ENCODE measurements at regions not wholly inside any gene's neighbourhood (a gene's known extent, or its start where the extent isn't known, plus 50 kb on each side); places are given as distances from the start of the nearest gene placed in this dataset.
"Not testable (repeated sequence)": the region's sequence is repeated elsewhere in the genome, so short reads cannot be mapped to it uniquely, and the experiment has no call there.

- ATAC-seq (no peak), DNase-seq (ENCODE audit: low spot score) (no peak)
Observed at GRCh38 chr12:105575235-105575634, 244.7 kb downstream of the C12orf75 start.

DNA sequence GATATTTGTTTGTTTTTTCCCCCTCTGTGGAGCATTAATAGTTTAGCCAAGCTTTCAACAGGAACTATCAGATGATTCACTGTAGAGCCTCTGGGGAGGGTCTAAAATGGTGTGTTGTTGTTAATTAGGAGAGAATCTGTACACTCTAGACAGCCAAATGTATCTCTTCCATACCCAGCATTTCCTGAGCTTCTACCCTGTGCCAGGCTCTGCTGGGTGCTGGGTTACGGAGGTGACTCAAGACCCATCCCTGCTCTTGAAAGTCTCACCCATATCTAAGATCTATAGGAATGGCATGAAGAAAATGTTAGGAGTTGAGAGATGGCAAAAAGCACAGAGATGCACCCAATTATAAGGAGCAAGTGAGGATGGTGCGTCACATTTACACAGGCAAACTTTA is 245.8 kb downstream of the C12orf75 start:
- no peak for ATAC-seq
- DNase-seq (ENCODE audit: low spot score) = no peak

- ATAC-seq (peak; percentile 29), DNase-seq (ENCODE audit: low spot score) (no peak)
Observed at GRCh38 chr12:105580821-105581352, 250.4 kb downstream of the C12orf75 start.

DNA sequence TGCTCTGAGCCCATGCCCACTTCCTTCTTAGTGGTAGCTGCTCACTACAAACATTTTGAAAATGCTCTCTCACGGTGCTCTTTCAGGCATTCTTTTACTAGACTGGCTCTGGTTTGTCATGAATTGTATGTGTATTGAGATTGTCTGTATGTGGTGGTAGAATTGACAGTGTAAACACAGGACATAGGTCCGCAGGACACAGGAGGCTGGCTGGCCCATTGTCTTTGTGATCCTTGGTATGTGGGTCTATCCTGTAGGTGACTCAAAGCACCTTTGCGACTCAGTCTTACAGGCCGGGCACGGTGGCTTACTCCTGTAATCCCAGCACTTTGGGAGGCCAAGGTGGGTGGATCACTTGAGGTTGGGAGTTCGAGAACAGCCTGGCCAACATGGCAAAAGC is 250.9 kb downstream of the C12orf75 start:
- ATAC-seq (no peak), DNase-seq (ENCODE audit: low spot score) (no peak)

DNA sequence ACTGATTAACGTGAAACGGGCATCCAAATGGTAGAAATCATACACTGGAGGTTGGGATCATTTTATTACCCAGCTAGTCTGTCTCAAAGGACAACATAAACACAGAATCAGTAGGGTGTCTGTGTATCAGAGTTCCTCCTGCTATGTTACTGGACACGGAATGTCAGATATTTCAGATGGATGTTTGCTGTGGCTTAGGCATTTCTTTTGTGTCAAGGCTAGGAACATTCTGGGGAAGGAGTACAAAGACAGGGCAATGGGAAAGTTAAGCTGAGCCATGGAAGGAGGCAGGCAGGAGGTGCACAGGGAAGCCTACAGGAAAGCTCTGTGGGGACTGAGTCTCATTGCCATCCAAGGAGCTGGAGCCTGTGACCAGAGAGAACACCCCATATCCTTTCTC is 254.6 kb downstream of the C12orf75 start:
- no peak for ATAC-seq

GRCh38 chr12:105587237-105587636 is 256.7 kb downstream of the C12orf75 start:
- ATAC-seq (peak; percentile 33), DNase-seq (ENCODE audit: low spot score) (no peak)

More for the DNA sequence above, 254.6 kb downstream of the C12orf75 start:
- no peak for DNase-seq (ENCODE audit: low spot score)

GRCh38 chr12:105588106-105588505 is 257.6 kb downstream of the C12orf75 start:
- DNase-seq (ENCODE audit: low spot score) = no peak
- no peak for ATAC-seq

DNA sequence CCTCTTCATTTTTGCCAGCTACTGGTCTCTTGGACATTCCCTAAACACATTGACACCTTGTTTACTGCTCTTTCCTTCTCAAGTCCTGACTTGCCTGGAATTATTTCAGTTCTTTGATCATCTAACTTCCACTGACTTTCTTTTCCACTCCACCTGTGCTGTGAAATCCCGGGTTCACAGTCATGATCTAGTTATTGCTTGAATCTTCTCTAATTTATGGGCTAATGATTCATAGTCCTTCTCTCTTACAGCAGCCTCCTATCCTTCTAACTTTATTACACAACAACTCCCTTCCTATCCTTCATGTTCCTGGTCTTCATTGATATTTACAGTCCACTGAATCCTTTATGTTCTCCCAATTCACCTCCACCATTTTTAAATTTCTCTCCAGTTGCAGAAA is 260.1 kb downstream of the C12orf75 start:
- ATAC-seq (no peak), DNase-seq (ENCODE audit: low spot score) (no peak)

- no peak for ATAC-seq
- no peak for DNase-seq (ENCODE audit: low spot score)
Observed at GRCh38 chr12:105595440-105595839, 264.9 kb downstream of the C12orf75 start.

DNA sequence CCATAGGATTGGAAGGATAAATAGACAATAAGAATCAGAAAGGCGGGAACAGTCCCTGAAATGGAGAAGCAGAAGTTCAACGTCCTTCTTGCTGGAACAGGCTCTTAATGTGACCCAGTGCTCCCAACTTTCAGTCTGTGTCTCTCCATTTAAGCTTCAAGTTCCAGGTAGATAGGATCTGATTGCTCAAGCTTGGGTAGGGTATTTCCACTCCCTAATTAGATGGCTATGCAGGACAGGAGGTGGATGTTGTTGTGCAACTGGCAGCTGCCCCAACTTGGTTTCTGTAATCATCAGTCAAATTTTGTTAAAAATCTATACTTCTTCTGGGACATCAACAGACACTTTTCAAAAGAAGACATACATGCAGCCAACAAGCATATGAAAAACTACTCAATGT is 266.2 kb downstream of the C12orf75 start:
- DNase-seq (ENCODE audit: low spot score) (no peak), ATAC-seq (no peak)

GRCh38 chr12:105598031-105598430 is 267.5 kb downstream of the C12orf75 start:
- ATAC-seq (no peak), DNase-seq (ENCODE audit: low spot score) (no peak)

DNA sequence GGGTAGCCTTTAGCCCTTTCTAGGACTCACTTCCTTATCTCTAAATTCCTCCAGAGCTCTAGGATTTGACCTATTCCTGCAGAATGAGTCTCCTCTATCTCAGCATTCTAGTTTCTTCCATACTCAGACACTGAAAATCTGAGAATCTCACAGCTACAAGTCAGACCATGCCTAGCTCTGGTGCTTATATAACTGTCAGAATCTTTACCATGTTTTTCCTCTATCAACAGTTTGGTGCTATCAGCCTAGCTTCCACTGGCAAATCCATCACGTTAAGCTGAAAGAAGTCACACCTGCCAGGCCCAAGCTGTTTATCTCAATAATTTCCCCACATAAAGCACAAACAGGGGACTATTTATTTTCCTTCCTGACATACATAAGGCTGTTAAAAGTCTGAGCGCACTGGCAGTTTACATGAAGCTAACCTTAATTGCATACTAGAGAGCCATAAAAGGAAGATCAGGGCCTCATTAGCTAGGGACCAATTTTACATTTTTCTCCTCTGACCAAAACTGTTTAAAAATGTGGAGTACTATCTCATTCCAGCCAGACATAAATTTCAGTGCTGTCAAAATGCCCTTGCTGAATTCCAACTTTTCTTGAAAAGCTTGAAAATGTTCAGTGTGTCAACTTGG is 270.5 kb downstream of the C12orf75 start:
- DNase-seq (ENCODE audit: low spot score) = no peak
- ATAC-seq = no peak

GRCh38 chr12:105602312-105602711 is 271.8 kb downstream of the C12orf75 start:
- not testable (repeated sequence) for DNase-seq (ENCODE audit: low spot score); ATAC-seq

- not testable (repeated sequence) for ATAC-seq; DNase-seq (ENCODE audit: low spot score)
Observed at GRCh38 chr12:105604281-105604680, 273.8 kb downstream of the C12orf75 start.

DNA sequence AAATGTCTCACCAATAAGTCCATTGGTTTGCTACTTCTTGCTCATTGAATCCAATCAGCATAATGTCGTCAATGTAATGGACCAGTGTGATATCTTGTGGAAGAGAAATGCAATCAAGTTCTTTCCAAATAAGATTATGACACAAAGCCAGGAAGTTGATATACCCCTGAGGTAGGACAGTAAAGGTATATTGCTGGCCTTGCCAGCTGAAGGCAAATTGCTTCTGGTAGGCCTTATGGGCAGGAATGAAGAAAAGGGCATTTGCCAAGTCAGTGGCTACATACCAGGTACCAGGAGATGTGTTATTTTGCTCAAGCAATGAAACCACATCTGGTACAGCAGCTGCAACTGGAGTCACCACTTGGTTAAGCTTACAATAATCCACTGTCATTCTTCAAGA is 276.1 kb downstream of the C12orf75 start:
- ATAC-seq; DNase-seq (ENCODE audit: low spot score): not testable (repeated sequence)

- ATAC-seq = not testable (repeated sequence)
Observed at GRCh38 chr12:105609001-105609400, 278.5 kb downstream of the C12orf75 start.

GRCh38 chr12:105610459-105610858 is 280.0 kb downstream of the C12orf75 start:
- ATAC-seq (no peak), DNase-seq (ENCODE audit: low spot score) (no peak)

More at GRCh38 chr12:105609001-105609400, 278.5 kb downstream of the C12orf75 start:
- not testable (repeated sequence) for DNase-seq (ENCODE audit: low spot score)

DNA sequence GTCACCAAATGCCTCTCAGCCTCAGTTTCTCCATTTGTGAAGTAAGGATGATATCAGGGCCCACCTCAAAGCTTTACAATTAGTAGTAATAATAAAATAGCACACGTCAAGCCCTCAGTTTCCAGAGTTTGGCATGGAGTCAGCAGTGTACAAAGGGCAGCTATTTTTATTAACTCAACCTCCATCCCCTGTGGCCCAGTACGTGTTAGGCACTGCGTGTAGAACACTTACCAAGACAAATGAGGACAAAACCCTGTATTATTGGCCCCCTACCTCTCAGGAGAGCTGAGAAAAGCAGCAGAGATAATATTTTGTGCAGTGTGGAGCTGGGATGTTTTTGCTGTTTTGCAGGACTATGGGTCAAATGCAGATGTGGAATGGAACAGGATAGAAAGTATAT is 280.8 kb downstream of the C12orf75 start:
- ATAC-seq (no peak), DNase-seq (ENCODE audit: low spot score) (no peak)

- ATAC-seq = no peak
- no peak for DNase-seq (ENCODE audit: low spot score)
Observed at GRCh38 chr12:105613269-105613668, 282.8 kb downstream of the C12orf75 start.

GRCh38 chr12:105613887-105614286 is 283.4 kb downstream of the C12orf75 start:
- DNase-seq (ENCODE audit: low spot score) (no peak), ATAC-seq (no peak)

GRCh38 chr12:105616971-105617540 is 286.6 kb downstream of the C12orf75 start:
- DNase-seq (ENCODE audit: low spot score) (no peak), ATAC-seq (no peak)

DNA sequence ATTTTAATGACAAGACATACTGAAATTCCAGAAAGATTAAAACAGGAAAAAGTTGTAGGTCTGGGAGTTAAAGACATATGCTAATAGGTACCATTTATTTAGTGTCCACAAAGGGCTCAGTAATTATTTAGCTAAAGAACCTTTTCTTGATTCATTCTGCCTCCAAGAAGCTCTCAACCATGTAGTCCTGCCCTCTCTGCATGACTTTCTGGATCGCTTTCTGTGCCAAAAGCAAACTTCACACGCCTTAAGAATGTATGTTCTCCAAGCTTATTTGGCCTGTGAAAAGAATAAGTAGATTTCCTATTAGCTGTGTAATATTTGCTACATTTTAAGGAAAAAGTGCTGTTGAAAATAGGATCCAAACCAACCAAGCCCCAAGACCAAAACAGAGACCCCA is 291.7 kb downstream of the C12orf75 start:
- no peak for DNase-seq (ENCODE audit: low spot score)

More for the DNA sequence above, 291.7 kb downstream of the C12orf75 start:
- no peak for ATAC-seq

All from left lobe of liver (tissue), 2 donors.